CD4-positive, alpha-beta T cell treated with Interleukin-6 for 4 hours (primary cell): ENCODE measurements at regions not wholly inside any gene's neighbourhood (a gene's known extent, or its start where the extent isn't known, plus 50 kb on each side); places are given as distances from the start of the nearest gene placed in this dataset.
A peak's percentile ranks its signal among the peaks of the same experiment; 100 is the strongest.

Experiments
- DNase-seq: peaks from one replicate; pipeline ENCODE4 v3.0.0-alpha.2; 2020; ENCODE audit warnings: mixed read lengths

GRCh38 chr7:131090188-131090587 lies 237.5 kb upstream of the MKLN1 start:
- DNase-seq: no peak

DNA sequence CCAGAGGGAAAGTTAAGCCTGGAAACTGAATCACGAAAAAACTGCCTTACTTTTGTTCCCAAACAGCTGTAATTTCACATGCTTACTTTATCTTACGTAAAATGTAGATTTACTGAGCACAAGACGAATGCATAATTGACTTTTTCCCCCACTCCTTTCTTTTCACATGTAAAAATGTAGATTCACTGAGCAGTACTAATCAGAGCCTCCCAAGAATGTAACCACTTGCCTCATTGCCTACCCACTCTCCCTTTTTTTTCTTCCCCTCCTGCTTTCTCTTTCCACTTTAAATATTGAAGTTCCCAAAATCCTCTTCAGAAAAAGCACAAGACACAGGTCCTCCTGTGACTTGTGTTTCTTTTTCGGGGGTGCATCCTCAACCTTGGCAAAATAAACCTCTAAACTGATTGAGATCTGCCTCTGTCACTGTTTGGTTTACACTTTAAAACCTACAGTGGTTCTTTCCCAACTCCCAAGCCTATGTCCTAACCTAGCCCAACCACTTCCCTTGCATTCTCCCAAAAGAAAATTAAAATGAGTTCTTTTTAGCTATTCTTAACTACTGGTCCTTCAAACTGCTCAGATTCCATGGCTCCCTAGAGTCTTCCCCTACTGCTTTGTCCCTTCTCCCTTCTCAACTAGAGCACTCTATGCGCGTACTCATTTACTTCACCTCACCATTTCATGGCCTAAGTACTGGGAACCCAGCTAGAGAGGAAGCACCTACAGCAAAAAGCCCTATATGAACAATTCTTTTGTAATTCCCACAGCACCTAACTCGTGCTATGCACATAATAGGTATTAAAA lies 236.6 kb upstream of the MKLN1 start:
- DNase-seq: no peak

GRCh38 chr7:131094685-131095084 lies 233.0 kb upstream of the MKLN1 start:
- no peak for DNase-seq

DNA sequence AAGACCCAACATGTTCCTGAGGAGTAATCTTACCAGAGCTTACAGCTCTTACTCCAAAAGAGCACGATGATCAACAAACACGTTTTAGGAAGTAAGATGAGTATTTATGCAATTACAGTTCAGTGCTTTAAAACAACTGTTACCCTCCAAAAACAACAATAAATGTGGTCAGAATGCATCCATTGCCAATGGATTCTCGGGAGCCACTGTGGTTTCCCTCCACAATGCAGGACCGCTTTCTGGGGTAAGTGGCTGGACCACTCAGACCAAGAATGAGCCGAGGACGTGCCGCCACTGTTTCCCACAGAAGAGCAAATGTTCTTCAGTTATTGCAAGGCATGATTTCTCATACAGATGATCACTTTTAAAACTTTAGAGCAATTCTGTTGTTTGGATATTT lies 232.3 kb upstream of the MKLN1 start:
- no peak for DNase-seq

GRCh38 chr7:131096267-131096927 lies 231.3 kb upstream of the MKLN1 start:
- DNase-seq: no peak

- DNase-seq: no peak
Observed at GRCh38 chr7:131097662-131098376, 229.9 kb upstream of the MKLN1 start.

DNA sequence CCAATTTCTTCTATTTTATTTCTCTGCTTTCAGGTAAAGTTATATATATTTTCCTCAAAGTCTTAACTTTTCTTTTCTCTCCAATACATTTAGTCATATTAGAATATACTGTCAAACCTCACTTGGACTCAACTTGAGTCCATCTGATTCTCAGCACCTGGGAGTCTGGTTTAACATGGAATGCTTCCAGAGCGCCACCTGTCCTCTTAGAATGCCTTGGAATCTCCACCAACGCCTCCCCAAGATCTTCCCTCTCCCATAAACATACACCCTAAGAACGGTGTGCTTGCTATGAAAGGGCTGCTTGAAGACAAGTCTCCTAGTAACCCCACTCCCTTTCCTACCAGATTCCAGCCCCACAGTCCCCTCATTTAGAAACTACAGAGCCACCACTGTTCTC lies 229.1 kb upstream of the MKLN1 start:
- no peak for DNase-seq

- DNase-seq: no peak
Observed at GRCh38 chr7:131100357-131101054, 227.2 kb upstream of the MKLN1 start.

DNA sequence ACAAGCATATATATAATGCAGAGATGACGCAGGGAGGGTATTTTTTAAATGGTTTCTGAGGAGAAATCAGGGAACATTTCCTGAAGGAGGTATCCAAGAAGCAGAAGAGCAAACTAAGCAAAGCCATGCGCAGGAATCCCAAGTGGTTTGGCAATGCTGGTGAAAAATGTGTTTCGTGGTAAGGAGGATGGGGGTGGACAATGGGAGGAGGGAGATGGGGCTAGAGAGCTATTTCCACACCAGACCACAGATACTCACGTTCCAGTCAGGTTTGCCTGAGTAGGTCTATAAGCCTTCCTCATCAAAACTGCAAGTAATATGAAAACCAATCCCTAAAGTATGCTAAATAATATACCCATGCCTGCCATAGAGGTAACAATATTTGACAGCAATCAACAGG lies 223.7 kb upstream of the MKLN1 start:
- DNase-seq: no peak

GRCh38 chr7:131104596-131105293 lies 222.9 kb upstream of the MKLN1 start:
- no peak for DNase-seq

- DNase-seq: no peak
Observed at GRCh38 chr7:131105294-131105798, 222.3 kb upstream of the MKLN1 start.

DNA sequence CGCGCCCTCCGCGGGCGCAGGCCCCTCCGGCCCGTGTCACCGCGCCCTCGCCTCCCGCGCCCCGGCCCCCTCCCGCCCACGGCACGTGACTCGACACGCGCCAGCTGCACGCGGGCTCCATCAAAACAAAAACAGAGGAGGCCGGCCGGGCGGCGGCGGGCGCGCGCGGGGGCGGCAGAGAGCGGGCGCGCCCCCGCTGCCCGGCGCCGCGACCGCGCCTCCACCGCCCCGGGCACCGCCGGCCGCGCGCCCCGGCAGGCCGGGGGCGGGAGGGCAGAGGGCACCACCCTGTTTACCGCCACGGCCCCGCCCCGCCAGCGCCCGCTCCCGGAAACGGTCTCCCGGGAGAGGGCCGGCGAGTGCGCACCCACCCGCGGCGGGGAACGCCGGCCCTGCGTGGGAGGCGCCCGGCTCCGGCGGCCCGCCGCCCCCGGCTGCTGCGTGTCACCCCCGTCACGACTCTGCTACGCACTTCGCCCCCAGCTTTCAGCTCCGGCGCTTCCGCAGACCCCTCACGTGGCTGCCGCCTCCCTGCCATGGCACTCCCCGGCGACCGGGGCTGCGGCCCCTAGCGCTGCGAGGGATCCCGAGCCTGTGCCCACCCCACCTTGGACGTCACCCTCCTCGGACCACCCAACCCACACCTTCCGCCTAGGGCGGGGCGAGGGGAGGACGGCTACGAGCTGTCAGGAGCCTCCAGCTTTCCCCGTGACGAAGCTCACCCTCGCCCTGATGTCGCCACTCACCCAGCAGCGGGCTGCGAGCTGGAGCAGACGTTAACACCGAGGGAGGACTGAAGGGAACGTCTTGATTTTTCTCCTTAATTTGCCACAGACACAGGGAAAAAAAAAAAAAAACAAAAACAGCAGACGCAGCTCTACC lies 221.6 kb upstream of the MKLN1 start:
- peak; percentile 85 for DNase-seq

DNA sequence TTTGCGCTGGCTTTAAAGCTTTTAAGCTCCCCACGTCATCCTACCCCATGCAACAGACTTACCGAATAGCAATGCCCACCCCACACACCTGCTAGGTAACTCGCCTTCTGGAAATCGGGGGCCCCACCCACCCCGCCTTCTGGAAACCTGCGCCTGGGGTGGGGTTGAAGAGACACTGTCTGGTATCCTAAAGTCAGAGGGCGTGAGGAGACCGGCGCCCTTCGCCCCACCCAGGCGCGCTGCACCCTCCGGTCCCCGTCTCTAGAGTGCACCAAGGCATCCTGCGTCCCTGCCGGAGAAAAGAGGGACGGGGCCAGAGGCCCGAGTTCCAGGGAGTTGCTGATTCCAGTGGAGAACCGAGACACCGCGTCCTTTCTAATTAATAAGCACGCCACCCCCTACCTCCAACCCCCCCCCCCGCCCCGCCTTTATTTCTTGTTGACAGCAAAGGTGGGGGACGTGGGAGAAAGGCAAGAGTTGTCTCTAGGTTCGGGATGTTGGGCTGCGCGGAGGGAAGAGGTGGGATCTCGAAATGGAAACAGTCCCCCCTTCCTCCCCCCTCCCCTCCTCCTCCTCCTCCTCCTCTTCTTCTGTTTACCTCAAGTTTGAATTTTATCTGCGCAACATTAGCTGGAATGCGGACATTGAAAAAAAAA lies 220.9 kb upstream of the MKLN1 start:
- DNase-seq: peak; percentile 60

DNA sequence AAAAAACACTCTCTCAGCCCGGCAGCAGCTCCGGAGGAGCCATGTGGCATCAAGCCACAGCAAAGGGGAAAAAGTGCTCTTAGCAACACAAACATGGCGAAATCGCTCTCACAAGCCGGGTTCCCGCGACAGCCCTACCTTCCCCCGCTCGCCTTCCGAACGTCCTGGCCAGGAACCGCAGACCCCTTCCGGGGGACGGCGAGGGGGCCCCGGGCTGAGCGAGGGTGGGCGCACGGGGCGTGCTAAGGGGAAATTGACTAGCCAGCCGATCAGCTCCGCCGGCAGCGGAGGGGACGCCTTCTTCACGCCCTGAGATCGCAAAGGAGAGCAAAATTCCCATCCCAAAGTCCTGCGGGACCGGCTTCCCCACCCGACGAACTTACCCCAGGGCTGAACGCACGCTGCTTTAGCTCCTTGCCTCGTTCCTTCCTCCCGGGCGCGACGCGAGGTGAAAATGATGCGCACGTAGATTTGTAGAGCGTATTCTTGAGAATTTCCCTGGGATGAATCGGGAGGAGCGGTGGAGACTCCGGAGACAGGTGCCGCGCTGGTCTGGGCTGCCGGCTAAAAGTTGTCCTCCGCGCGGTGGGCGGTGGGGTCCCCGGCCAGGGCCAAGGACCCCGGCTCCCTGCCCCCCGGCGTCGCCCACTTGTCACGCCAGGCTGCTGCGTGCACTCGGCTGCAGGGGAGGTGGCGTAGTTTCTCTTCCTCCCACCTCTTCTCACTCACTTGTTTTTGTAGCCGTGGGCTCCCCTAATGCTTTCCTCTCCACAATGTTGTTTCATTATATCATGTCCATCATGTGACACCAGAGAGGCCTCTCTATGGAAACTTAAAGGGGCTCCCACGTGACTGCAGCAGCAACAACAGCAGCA lies 220.1 kb upstream of the MKLN1 start:
- peak; percentile 76 for DNase-seq

- DNase-seq: peak; percentile 43
Observed at GRCh38 chr7:131108212-131108940, 219.3 kb upstream of the MKLN1 start.

- DNase-seq: no peak
Observed at GRCh38 chr7:131109011-131109758, 218.5 kb upstream of the MKLN1 start.

- DNase-seq: peak; percentile 89
Observed at GRCh38 chr7:131109759-131110296, 217.8 kb upstream of the MKLN1 start.
